SHP77 treated with DMSO at 0.1 percent for 48 hours (cell line): ENCODE measurements at regions not wholly inside any gene's neighbourhood (a gene's known extent, or its start where the extent isn't known, plus 50 kb on each side); places are given as distances from the start of the nearest gene placed in this dataset.
"Not testable (repeated sequence)": the region's sequence is repeated elsewhere in the genome, so short reads cannot be mapped to it uniquely, and the experiment has no call there.

Source experiments
- DNase-seq: peaks from one replicate; lab custom pipeline; 2025; lab: John Stamatoyannopoulos, UW

GRCh38 chr11:38153985-38154384, 1555.9 kb upstream of the RAG2 start:
- DNase-seq: no peak

- DNase-seq: no peak
These were observed 1545.8 kb upstream of the RAG2 start for GRCh38 chr11:38143852-38144251.

GRCh38 chr11:38138972-38139371, 1540.9 kb upstream of the RAG2 start:
- no peak for DNase-seq

DNA sequence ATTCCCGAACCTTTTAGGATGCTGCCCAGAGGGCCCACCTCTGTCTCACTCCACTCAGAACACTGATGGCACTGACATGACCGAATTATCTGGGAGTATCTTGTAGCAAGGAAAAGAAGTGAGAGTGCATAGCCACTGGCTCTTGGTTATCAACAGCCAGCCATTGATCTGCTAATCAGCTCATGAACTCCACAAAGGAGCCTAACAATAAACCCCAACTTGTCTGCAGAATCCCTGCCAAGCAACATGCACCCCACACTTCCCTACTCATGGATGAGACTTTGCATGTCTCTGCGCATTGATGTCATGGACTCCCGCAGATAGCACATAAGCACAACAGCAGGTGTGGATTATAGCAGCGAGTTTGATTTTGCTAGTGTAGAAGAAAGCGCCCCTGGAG, 1538.9 kb upstream of the RAG2 start:
- DNase-seq: no peak

DNA sequence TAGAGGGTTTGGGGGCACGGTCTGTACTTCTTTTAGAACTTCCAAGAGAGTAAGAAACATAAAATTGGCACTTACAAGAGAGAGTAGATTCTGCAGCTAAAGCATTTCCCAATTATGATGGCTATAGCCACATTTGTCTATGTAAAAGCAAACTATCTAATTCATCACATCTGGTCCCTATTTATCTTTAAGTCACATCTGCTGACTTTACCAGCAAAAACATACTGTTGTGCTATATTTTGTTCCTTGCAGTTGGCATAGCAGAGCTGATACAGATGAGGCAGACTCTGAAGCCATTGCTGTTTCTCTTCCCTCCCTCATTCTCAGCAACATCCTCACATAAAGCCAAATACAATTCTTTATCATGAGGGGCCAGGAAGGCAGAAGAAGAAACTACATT, 1533.5 kb upstream of the RAG2 start:
- no peak for DNase-seq

- DNase-seq: no peak
These were observed 1532.9 kb upstream of the RAG2 start for GRCh38 chr11:38130976-38131375.

GRCh38 chr11:38130514-38130913, 1532.5 kb upstream of the RAG2 start:
- DNase-seq: no peak

DNA sequence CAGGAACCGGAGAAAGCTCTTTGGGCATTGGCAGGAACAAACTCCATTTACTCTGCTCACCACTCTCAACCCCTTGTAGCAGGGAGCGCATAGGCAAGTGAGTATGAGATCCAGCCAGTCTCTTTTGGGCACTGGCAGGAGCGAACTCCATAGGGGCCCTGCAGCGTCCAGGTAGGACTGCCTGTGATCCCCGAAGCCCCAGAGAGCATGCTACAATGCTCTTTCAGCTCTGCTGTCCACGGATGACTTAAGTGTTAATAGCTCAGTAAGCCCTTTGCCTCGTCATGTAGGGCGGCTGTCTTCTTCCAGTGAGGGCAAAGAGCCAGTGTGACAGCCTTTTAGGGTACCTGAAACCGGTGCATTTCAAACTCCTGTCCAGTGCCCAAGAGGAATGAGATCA, 1525.6 kb upstream of the RAG2 start:
- DNase-seq: no peak

DNA sequence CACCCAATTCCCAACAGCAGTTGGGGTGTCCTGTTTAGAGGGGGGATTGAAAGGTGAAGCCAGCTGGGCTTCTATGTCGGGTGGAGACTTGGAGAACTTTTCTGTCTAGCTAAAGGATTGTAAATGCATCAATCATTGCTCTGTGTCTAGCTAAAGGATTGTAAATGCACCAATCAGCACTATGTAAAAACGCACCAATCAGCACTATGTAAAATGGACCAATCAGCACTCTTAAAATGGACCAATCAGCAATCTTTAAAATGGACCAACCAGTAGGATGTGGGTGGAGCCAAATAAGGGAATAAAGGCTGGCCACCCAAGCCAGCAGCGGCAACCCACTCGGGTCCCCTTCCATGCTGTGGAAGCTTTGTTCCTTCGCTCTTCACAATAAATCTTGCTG, 1518.6 kb upstream of the RAG2 start:
- DNase-seq: not testable (repeated sequence)

DNA sequence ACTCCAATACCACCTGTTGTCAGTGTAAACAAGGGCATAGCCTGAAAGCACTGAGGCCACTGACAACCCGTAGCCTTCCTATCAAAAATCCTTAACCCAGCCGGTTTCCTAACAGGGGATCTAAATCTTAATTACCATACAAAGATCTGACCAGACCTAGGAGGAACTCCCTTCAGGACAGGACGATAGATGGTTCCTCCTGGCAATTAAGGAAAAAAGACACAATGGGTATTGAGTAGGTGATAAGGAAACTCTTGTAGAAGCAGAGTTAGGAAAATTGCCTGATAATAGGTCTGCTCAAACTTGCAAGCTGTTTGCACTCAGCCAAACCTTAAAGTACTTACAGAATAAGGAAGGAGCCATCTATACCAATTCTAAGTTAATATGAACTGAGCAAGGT, 1517.3 kb upstream of the RAG2 start:
- DNase-seq: not testable (repeated sequence)

DNA sequence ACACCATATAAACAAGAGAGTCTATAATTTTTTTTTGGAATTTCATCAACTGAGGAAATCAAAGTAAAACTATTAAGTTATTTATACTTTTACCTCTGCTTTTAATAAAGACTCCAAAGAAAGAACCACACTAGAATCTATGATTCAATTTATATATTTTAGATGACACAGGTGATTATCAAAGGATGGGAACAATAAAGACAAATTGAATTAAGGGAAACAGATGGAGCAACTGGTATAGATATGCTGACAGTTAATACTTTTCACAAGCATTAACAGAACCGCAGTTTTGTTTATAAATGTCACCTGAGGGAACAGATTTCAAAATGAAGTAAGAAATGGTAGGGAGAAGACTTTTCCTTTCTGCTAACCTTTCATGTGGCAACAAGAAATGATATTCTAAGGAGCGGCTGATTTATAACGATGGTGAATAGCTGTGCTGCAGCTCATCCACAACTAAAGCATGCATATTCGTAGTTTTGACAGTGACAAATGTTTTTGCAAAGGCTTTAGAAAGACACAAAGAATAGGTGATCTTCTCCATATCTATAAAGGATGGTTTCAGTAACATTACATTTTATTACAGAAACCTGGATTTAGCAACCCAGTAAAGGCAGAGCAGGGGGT, 1502.9 kb upstream of the RAG2 start:
- no peak for DNase-seq

DNA sequence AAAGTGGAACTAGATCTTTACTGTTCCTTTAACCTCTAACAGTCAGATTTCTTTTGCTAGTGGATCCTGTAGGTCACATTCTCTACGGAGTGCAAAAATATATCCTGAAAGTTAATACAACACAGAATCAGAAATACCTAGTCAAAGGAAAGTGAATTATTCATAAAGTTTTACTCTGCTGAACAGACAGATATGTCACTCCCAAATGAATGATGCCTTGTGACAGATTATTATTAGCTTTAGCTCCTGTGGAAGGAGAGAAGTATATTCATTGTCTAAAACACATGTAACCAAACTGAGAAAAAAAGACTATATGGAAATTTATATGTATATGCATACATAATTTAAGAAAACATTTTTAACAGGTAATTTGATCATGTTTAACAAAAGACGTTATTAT, 1497.2 kb upstream of the RAG2 start:
- DNase-seq: no peak

- no peak for DNase-seq
These were observed 1491.7 kb upstream of the RAG2 start for GRCh38 chr11:38089726-38090125.

DNA sequence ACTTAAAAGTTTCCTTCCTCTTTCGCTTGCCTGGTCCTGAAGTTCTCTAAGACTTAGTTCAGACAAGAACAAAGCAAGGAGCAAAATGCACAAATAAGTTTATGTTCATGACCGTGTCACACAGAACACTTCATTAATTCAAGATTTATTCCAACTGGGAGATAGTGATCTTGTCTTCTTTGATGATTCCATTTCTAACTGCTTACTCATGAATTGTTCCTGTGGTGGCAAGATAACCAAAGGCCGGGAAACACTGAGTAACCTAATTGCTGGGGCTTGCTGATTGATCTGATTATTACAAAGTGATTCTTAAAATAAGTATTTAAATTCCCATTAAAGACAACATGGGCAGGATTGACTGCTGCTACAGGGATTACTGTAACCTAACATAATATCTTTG, 1462.9 kb upstream of the RAG2 start:
- DNase-seq: no peak

- no peak for DNase-seq
These were observed 1462.1 kb upstream of the RAG2 start for GRCh38 chr11:38060136-38060535.

DNA sequence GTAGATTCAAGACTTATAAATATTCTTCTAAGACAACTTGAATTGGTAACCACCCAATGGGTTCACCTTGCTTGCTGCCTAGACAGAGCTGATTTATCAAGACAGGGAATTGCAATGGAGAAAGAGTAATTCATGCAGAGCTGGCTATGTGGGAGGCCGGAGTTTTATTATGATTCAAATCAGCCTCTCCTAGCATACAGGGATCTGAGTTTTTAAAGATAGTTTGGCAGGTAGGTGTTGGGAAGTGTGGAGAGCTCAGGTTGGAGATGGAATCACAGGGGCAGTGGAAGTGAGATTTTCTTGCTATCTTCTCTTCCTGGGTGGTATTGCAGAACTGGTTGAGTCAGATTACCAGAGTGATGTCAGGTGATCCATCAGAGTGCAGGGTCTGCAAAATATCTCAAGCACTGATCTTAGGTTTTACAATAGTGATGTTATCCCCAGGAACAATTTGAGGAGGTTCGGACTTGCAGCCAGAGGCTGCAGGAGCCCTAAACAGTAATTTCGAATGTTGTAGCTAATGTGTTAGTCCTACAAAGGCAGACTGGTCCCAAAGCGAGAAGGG, 1448.6 kb upstream of the RAG2 start:
- no peak for DNase-seq

GRCh38 chr11:38043060-38043459, 1445.0 kb upstream of the RAG2 start:
- no peak for DNase-seq

- DNase-seq: no peak
These were observed 1440.7 kb upstream of the RAG2 start for GRCh38 chr11:38038777-38039176.

DNA sequence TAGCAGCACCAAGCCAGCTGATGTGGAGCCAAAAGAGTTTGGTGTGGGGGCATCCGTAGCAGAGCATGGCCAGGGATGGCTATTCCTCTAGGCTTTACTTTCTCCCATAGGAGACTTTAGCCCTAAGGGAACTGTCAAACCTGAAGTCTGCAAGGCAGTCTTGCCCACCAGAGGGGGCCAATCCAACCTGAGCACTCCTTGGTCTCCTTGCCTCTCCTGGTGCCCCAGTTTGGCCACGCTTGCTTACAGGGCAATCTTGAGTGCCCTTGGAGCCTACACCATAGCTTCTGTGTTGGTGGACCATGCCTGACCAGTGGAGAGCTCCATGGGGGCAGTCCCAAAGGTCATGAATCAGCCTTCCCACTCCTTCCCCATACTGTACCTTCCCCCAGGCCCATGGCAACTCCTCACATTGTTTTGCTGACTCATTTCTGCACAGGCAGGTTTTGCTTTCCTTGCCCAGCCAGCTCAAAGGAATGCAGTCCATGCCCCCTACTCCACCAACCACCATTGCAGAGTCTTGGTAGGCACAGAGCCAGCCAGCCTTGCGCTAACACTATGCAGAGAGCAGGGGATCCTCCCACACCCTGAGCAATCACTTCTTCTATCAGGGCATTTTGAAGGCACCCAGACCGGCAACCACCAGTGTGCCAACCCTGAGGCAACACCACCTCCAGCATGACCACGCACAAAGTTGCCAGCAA, 1421.2 kb upstream of the RAG2 start:
- DNase-seq: no peak

DNA sequence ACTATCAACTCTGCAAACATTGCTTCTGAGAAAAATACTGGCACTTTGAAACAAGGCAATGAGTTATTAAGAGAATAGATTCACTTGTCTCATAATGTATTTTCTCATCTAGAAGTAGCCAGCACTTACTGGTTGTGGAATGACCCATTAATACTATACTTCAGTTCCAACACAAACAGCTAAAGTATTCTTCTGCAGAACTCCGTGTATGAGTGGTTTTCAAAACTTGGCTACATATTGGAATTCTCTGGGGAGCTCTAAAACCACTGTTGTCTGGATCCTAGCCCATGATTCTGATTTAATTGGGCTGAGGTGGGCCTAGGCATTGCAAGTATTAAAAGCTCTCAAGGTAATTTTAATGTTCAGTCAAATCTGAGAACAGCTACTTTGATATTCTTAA, 1416.4 kb upstream of the RAG2 start:
- DNase-seq: no peak

DNA sequence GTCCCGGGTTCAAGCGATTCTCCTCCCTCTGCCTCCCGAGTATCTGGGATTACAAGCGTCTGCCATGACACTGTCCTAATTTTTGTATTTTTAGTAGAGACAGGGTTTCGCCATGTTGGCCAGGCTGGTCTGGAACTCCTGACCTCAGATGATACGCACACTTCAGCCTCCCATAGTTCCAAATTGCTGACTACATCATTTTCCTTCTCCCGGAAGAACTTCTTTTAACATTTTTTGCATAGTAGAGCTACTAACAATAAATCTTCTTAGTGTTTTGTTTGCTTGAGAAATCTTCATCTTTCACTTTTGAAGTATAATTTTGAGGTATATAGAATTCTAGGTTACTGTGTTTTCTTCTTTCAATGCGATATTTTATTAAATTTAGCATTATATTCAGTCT, 1415.1 kb upstream of the RAG2 start:
- DNase-seq: no peak

GRCh38 chr11:38011496-38011895, 1413.5 kb upstream of the RAG2 start:
- no peak for DNase-seq

DNA sequence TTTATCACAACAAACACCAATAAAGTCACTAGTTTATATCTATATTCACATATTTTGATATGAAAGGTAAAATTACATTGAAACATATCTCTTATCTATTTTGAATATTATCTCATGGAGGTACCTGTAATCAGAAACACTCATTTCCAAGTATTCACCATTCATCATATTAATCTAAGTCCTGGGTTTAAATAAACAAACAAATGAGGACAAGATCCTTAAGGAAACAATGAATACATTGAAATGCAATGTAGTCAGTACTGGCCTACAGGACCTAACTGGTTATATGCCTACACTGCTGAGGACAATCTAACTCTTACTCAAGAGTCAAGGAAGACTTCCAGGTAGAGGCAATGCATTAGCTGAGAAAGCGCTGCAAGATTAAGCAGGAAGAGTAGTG, 1411.9 kb upstream of the RAG2 start:
- DNase-seq: no peak

DNA sequence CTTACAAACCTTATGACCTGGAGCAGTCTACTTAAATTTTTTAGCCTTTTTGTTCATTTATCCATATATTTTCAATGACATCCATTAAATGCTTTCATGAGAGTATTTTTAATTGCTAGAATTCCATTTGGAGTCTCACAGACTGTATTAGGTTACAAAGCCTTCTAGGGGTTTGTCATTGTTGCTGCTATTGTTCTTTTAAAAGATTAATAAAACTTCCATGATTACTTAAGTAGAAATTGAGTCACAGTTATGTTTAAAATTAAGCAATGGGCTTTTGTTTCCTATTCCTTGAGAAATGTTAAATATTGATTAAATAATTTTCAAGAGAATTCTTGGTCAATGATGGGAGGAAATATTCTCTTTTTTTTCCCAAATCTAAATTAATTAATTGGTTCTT, 1408.4 kb upstream of the RAG2 start:
- DNase-seq: no peak
